IMR-90 (cell line): ENCODE measurements at regions not wholly inside any gene's neighbourhood (a gene's known extent, or its start where the extent isn't known, plus 50 kb on each side); places are given as distances from the start of the nearest gene placed in this dataset.

Experiments used
- ATAC-seq: fragments of 200-7000 bp; cut with Tn5 transposase; 2 replicates; pipeline ENCODE4 v1.9.1; 2020; ENCODE audit warnings: low read depth, mild to moderate bottlenecking, moderate library complexity
- BruUV-seq: library from RNA; stranded (reverse); fragments of 400-500 nt; replicated peaks from 2 replicates; lab custom pipeline; 2021; lab: Mats Ljungman, UMichigan
- CTCF ChIA-PET: fragments of 300-600 bp; formaldehyde crosslinking; extraction: SDS; loops from one replicate; lab custom pipeline; 2021; ENCODE audit warnings: antibody characterized with exemption; lab: Yijun Ruan, JAX
- POLR2A ChIA-PET: fragments of 300-600 bp; sonication (Branson Sonifier 250); formaldehyde crosslinking; loops from one replicate; lab custom pipeline; 2022; ENCODE audit warnings: antibody characterized with exemption; ENCODE audit not compliant: unreplicated experiment; lab: Charles Lee
- DNase-seq: peaks from one replicate; pipeline ENCODE4 v3.0.0; 2013
- H2AFZ ChIP-seq: replicated peaks from 2 replicates; pipeline ENCODE3; 2013; ENCODE audit warnings: low read length, mild to moderate bottlenecking; ENCODE audit not compliant: poor library complexity
- H2AK5ac ChIP-seq: 2 replicates; pipeline ENCODE4 v1.6.1; 2013; ENCODE audit warnings: low read depth, low read length, inconsistent platforms
- H2AK9ac ChIP-seq: replicated peaks from 2 replicates; pipeline ENCODE3; 2013; ENCODE audit warnings: mild to moderate bottlenecking, low read depth, low read length, moderate library complexity; ENCODE audit not compliant: poor library complexity
- H2BK120ac ChIP-seq: 2 replicates; pipeline ENCODE4 v1.6.1; 2013; ENCODE audit warnings: low read depth, low read length, inconsistent platforms
- H2BK15ac ChIP-seq: 3 replicates; pipeline ENCODE4 v1.6.1; 2013; ENCODE audit warnings: low read depth, low read length, inconsistent platforms
- H2BK20ac ChIP-seq: 2 replicates; pipeline ENCODE4 v1.6.1; 2013; ENCODE audit warnings: low read depth, mild to moderate bottlenecking, inconsistent platforms, low read length, moderate library complexity
- H2BK5ac ChIP-seq: 2 replicates; pipeline ENCODE4 v1.6.1; 2013; ENCODE audit warnings: mild to moderate bottlenecking, low read depth, low read length, inconsistent platforms; ENCODE audit not compliant: poor library complexity, severe bottlenecking
- H3K14ac ChIP-seq: replicated peaks from 2 replicates; pipeline ENCODE4 v1.6.1; 2013; ENCODE audit warnings: low read depth, low read length, inconsistent platforms
- H3K18ac ChIP-seq: 2 replicates; pipeline ENCODE4 v1.6.1; 2013; ENCODE audit warnings: low read depth, low read length, control low read depth
- H3K23ac ChIP-seq: 2 replicates; pipeline ENCODE4 v1.6.1; 2013; ENCODE audit warnings: low read depth, low read length, inconsistent platforms
- H3K27ac ChIP-seq: 2 replicates; pipeline ENCODE4 v1.5.1; 2013; ENCODE audit warnings: mild to moderate bottlenecking, control low read depth, low read length; ENCODE audit not compliant: insufficient read depth
- H3K27me3 ChIP-seq: 2 replicates; pipeline ENCODE4 v1.6.1; 2013; ENCODE audit warnings: low read length; ENCODE audit not compliant: control insufficient read depth, insufficient read depth
- H3K36me3 ChIP-seq: 2 replicates; pipeline ENCODE4 v1.6.1; 2013; ENCODE audit warnings: low read length, mixed read lengths; ENCODE audit not compliant: control insufficient read depth, insufficient read depth
- H3K4ac ChIP-seq: 2 replicates; pipeline ENCODE4 v1.6.1; 2013; ENCODE audit warnings: low read depth, low read length, inconsistent platforms
- H3K4me1 ChIP-seq: 2 replicates; pipeline ENCODE4 v1.6.1; 2013; ENCODE audit warnings: low read length, mixed read lengths; ENCODE audit not compliant: control insufficient read depth, insufficient read depth
- H3K4me2 ChIP-seq: 2 replicates; pipeline ENCODE4 v1.6.1; 2013; ENCODE audit warnings: low read depth, mild to moderate bottlenecking, control low read depth, low read length, moderate library complexity
- H3K4me3 ChIP-seq: 2 replicates; pipeline ENCODE4 v1.5.1; 2013; ENCODE audit warnings: low read depth, mild to moderate bottlenecking, control low read depth, low read length, moderate library complexity; ENCODE audit not compliant: insufficient read depth
- H3K56ac ChIP-seq: 2 replicates; pipeline ENCODE4 v1.6.1; 2013; ENCODE audit warnings: low read length, inconsistent platforms; ENCODE audit not compliant: insufficient read depth; ENCODE audit errors: extremely low read depth
- H3K79me1 ChIP-seq, 2 experiments: 2 replicates each; pipeline ENCODE4 v1.6.1; 2013; ENCODE audit warnings: low read length in 2 of 2, inconsistent platforms in 1 of 2, low read depth in 1 of 2
- H3K9ac ChIP-seq: 2 replicates; pipeline ENCODE4 v1.6.1; 2013; ENCODE audit warnings: low read depth, low read length, control low read depth
- H3K9me1 ChIP-seq: 2 replicates; pipeline ENCODE4 v1.6.1; 2013; ENCODE audit warnings: low read length, inconsistent platforms; ENCODE audit not compliant: insufficient read depth
- H3K9me3 ChIP-seq: 2 replicates; pipeline ENCODE4 v1.6.1; 2013; ENCODE audit warnings: low read length; ENCODE audit not compliant: control insufficient read depth, insufficient read depth
- H4K20me1 ChIP-seq: 2 replicates; pipeline ENCODE4 v1.6.1; 2013; ENCODE audit warnings: low read length, inconsistent platforms; ENCODE audit not compliant: insufficient read depth
- H4K5ac ChIP-seq: 2 replicates; pipeline ENCODE4 v1.6.1; 2013; ENCODE audit warnings: mild to moderate bottlenecking, low read depth, low read length, control low read depth
- H4K8ac ChIP-seq, 2 experiments: 2 replicates each; pipeline ENCODE4 v1.6.1; 2013; ENCODE audit warnings: low read depth in 2 of 2, low read length in 2 of 2, control low read depth in 1 of 2, inconsistent platforms in 1 of 2
- H4K91ac ChIP-seq: 2 replicates; pipeline ENCODE4 v1.6.1; 2013; ENCODE audit warnings: low read depth, low read length, inconsistent platforms; ENCODE audit not compliant: insufficient read depth
- BHLHE40 ChIP-seq: fragments of 150-350 bp; IDR thresholded peaks from 2 replicates; pipeline ENCODE4 v1.6.1; 2016; ENCODE audit warnings: mild to moderate bottlenecking, low read depth, low read length
- CEBPB ChIP-seq: IDR thresholded peaks from 2 replicates; pipeline ENCODE4 v1.6.1; 2012; ENCODE audit warnings: low read depth, low read length, improper control_type of control experiment
- CHD1 ChIP-seq: IDR thresholded peaks from 2 replicates; pipeline ENCODE4 v1.6.1; 2012; ENCODE audit warnings: low read depth, low read length, improper control_type of control experiment
- CTCF ChIP-seq: conservative IDR thresholded peaks from 2 replicates; pipeline ENCODE4 v1.5.1; 2012; ENCODE audit warnings: mild to moderate bottlenecking, low read depth, low read length, improper control_type of control experiment
- ELK1 ChIP-seq: fragments of 150-350 bp; IDR thresholded peaks from 2 replicates; pipeline ENCODE4 v1.6.1; 2016; ENCODE audit warnings: low read depth, mild to moderate bottlenecking, low read length, moderate library complexity, borderline replicate concordance
- FOS ChIP-seq: fragments of 150-350 bp; IDR thresholded peaks from 2 replicates; pipeline ENCODE4 v1.6.1; 2016; ENCODE audit warnings: low read depth, low read length
- MAFK ChIP-seq: IDR thresholded peaks from 2 replicates; pipeline ENCODE4 v1.6.1; 2012; ENCODE audit warnings: low read depth, low read length, improper control_type of control experiment
- MAZ ChIP-seq: IDR thresholded peaks from 2 replicates; pipeline ENCODE4 v1.6.1; 2012; ENCODE audit warnings: low read depth, mild to moderate bottlenecking, low read length, improper control_type of control experiment, moderate library complexity, borderline replicate concordance
- MXI1 ChIP-seq: IDR thresholded peaks from 2 replicates; pipeline ENCODE4 v1.6.1; 2012; ENCODE audit warnings: low read depth, mild to moderate bottlenecking, low read length, moderate library complexity, borderline replicate concordance
- NFE2L2 ChIP-seq: fragments of 150-350 bp; IDR thresholded peaks from 2 replicates; pipeline ENCODE4 v1.6.1; 2016; ENCODE audit warnings: low read depth, mild to moderate bottlenecking, low read length
- POLR2A ChIP-seq: IDR thresholded peaks from 2 replicates; pipeline ENCODE4 v1.6.1; 2012; ENCODE audit warnings: mild to moderate bottlenecking, low read depth, low read length
- RAD21 ChIP-seq: IDR thresholded peaks from 2 replicates; pipeline ENCODE4 v1.6.1; 2012; ENCODE audit warnings: low read length, improper control_type of control experiment
- RCOR1 ChIP-seq: IDR thresholded peaks from 2 replicates; pipeline ENCODE4 v1.6.1; 2012; ENCODE audit warnings: mild to moderate bottlenecking, low read length, improper control_type of control experiment; ENCODE audit not compliant: insufficient replicate concordance
- RFX5 ChIP-seq: IDR thresholded peaks from 2 replicates; pipeline ENCODE4 v1.8.0; 2012; ENCODE audit warnings: low read depth, mild to moderate bottlenecking, low read length, moderate library complexity
- SMC3 ChIP-seq: fragments of 150-350 bp; IDR thresholded peaks from 2 replicates; pipeline ENCODE4 v1.6.1; 2016; ENCODE audit warnings: low read depth, mild to moderate bottlenecking, antibody characterized with exemption, low read length, moderate library complexity
- USF2 ChIP-seq: fragments of 150-350 bp; IDR thresholded peaks from 2 replicates; pipeline ENCODE4 v1.6.1; 2017; ENCODE audit warnings: mild to moderate bottlenecking, antibody characterized with exemption, low read length, low read depth
- WGBS, 2 experiments: methylation state at CpG; one replicate each; pipeline versions ENCODE4 v1.1.5 to v1.1.7; 2013; ENCODE audit warnings: missing lambda C conversion rate in 2 of 2; ENCODE audit not compliant: insufficient read length in 1 of 2; ENCODE audit errors: extremely low coverage in 2 of 2; 5-methylcytosine and 5-hydroxymethylcytosine counted together
- dilution Hi-C: fragments of 300-500 bp; cut with HindIII; formaldehyde crosslinking; loops from one replicate; pipeline ENCODE4 v1.14.3; 2018; ENCODE audit warnings: low sequenced_read_pairs; ENCODE audit not compliant: unreplicated experiment
- in situ Hi-C: fragments of 300-500 bp; cut with MboI; formaldehyde crosslinking; loops from 3 replicates; pipeline ENCODE4 v1.14.3; 2019; ENCODE audit warnings: low sequenced_read_pairs, inconsistent platforms, mixed read lengths
- intact Hi-C: fragments of 100-400 bp; cut with micrococcal nuclease; formaldehyde crosslinking; loops from 2 replicates; pipeline ENCODE4 v1.10.0; 2022

- Histone ChIP-seq H3K27me3 (no peaks in the 10 kb centered on the region), H4K20me1 (no peaks in the 10 kb centered on the region), H3K9ac (no peak overlapping the region), H3K4me2 (no peak overlapping the region), H3K79me1 (no peaks in the 10 kb centered on the region), H2BK5ac (no peak overlapping the region), H3K23ac (no peak overlapping the region), H4K5ac (no peak overlapping the region), H2BK15ac (no peak overlapping the region), H4K91ac (no peak overlapping the region), H4K8ac (no peak overlapping the region), H3K9me3 (no peaks in the 10 kb centered on the region), H3K36me3 (no peaks in the 10 kb centered on the region), H2AK9ac (no peak overlapping the region), H2AK5ac (no peak overlapping the region), H3K14ac (no peak overlapping the region), H3K9me1 (no peaks in the 10 kb centered on the region), H3K18ac (no peak overlapping the region), H3K4me1 (no peaks in the 10 kb centered on the region), H3K56ac (no peak overlapping the region), H2BK120ac (no peak overlapping the region), H3K4ac (no peak overlapping the region), H2AFZ (no peak overlapping the region), H3K4me3 (no peak overlapping the region), H3K27ac (no peak overlapping the region), H2BK20ac (no peak overlapping the region)
- ATAC-seq (no peak), DNase-seq (no peak)
- no CpG with 5 or more reads among the region's 1 CpG for WGBS, 2 experiments
- no TSS peak for BruUV-seq
- no peak for TF ChIP-seq RFX5
- TF ChIP-seq MAZ, result no peak
- no peak for TF ChIP-seq MAFK
- no peak for TF ChIP-seq USF2
- TF ChIP-seq RAD21, result no peak
- TF ChIP-seq RCOR1, result no peak
- no peak for TF ChIP-seq CHD1
- no peak for TF ChIP-seq NFE2L2
- TF ChIP-seq ELK1, result no peak
- TF ChIP-seq CEBPB, result no peak
- no peak for TF ChIP-seq BHLHE40
- TF ChIP-seq POLR2A, result no peak
- TF ChIP-seq MXI1, result no peak
- no peak for TF ChIP-seq FOS
- TF ChIP-seq CTCF, result no peak
- TF ChIP-seq SMC3, result no peak
- POLR2A ChIA-PET, result no interaction called here
- intact Hi-C loops, result no loop called here
- dilution Hi-C loops, result no loop called here
- in situ Hi-C loops, result no loop called here
- CTCF ChIA-PET, result no interaction called here
Observed at GRCh38 chr1:106722466-106722865, 334.0 kb upstream of the PRMT6 start.
